ENCODE measurements at regions not wholly inside any gene's neighbourhood (a gene's known extent, or its start where the extent isn't known, plus 50 kb on each side); places are given as distances from the start of the nearest gene placed in this dataset.

DNA sequence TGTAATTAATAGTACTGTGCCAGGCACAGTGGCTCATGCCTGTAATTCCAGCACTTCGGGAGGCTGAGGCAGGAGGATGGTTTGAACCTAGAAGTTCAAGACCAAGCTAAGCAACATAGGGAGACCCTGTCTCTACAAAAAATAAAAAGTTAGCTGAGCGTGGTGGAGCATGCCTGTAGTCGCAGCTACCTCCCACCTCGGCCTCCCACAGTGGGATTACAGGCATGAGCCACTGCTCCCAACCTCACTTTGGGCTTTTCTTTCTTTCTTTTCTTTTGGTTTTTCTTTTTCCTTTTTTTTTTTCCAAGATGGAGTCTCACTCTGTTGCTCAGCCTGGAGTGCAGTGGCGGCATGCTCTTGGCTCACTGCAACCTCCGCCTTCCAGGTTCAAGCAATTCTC lies 137.8 kb downstream of the MRM1 start:
- Histone ChIP-seq H3K27me3 (no peaks in the 10 kb centered on the region), H3K27ac (no peak overlapping the region), H3K36me3 (replicated peaks in 1 of 2) (no peaks in the 10 kb centered on the region), H3K9me3 (replicated peaks in 1 of 3) (no peaks in the 10 kb centered on the region), H3K4me3 (no peak overlapping the region), H3K4me1 (replicated peaks in 1 of 2) (no peaks in the 10 kb centered on the region)
- DNase-seq = no peak
- intact Hi-C loops (cut with DNase I) = no loop called here
- no peak for TF ChIP-seq POLR2A (IDR thresholded peaks at IDR 0.05)
- TF ChIP-seq, protein P1, sequence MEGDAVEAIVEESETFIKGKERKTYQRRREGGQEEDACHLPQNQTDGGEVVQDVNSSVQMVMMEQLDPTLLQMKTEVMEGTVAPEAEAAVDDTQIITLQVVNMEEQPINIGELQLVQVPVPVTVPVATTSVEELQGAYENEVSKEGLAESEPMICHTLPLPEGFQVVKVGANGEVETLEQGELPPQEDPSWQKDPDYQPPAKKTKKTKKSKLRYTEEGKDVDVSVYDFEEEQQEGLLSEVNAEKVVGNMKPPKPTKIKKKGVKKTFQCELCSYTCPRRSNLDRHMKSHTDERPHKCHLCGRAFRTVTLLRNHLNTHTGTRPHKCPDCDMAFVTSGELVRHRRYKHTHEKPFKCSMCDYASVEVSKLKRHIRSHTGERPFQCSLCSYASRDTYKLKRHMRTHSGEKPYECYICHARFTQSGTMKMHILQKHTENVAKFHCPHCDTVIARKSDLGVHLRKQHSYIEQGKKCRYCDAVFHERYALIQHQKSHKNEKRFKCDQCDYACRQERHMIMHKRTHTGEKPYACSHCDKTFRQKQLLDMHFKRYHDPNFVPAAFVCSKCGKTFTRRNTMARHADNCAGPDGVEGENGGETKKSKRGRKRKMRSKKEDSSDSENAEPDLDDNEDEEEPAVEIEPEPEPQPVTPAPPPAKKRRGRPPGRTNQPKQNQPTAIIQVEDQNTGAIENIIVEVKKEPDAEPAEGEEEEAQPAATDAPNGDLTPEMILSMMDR (IDR thresholded peaks at IDR 0.05) = no peak
- 83 to 92% (median 86%) methylated on average over 6 of the region's 6 CpGs for WGBS, 4 donors

DNA sequence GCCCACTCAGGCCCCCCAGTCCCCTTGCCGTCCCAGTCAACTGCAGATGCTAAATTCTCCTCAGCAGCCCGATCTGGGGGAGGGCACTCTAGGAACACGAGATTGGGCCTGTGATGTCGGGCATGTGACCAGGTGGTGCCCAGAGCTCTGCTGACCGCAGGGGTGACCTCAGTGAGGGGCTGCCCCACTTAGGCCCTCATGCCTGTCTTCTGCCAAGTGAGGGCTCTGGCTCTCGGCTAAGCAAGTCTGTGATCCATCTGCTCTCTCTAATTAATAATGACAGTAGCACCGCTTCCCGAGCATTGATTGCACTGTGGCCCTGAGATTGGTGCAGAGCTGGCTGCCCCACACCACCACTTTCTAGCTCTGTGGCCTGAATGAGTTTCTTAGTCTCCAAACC lies 138.8 kb downstream of the MRM1 start:
- no peak for DNase-seq
- TF ChIP-seq POLR2A (IDR thresholded peaks at IDR 0.05) = no peak
- TF ChIP-seq, protein P1 (IDR thresholded peaks at IDR 0.05) = no peak
- intact Hi-C loops (cut with DNase I) = no loop called here

DNA sequence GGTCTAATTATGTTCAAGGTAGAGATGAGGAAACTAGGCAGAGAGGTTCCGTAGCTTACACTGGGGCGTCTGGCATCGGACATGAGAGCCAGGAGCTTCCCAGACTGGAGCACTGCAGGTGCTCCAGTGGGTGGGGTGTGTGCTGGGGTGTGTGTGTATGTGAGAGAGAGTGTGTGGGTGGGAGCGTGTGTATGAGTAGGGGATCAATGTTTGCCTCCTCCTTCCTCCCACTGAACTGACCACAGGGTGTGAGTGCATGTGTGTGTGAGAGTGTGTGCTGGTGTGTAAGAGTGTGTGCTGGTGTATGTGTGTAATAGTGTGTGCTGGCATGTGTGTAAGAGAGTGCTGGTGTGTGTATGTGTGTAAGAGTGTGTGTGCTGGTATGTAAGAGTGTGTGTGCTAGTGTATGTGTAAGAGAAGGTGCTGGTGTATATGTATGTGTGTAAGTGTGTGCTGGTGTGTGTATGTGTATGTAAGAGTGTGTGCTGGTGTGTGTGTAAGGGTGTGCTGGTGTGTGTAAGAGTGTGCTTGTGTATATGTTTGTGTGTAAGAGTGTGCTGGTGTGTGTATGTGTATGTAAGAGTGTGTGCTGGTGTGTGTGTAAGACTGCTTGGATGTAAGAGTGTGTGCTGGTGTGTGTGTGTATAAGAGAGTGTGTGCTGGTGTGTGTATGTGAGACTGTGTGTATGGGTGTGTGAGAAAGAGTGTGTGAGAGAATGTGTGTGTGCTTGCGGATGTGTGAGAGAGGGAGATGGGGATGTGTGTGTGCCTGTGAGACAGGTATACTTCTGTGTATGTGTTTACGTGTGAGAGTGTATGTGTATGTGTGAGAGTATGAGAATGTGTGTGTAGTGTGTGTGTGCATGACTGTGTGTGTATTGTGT lies 139.9 kb downstream of the MRM1 start:
- WGBS, 4 donors = 85 to 90% (median 87%) methylated on average over 6 of the region's 6 CpGs
- Histone ChIP-seq H3K36me3 (replicated peaks in 1 of 2) (no peaks in the 10 kb centered on the region), H3K9me3 (replicated peaks in 1 of 3) (peaks cover 0 to 5% (median 0%) of the 10 kb centered on the region in 3 donors), H3K4me1 (replicated peaks in 1 of 2) (no peaks in the 10 kb centered on the region), H3K27ac (no peak overlapping the region), H3K4me3 (no peak overlapping the region), H3K27me3 (no peaks in the 10 kb centered on the region)
- no peak for DNase-seq
- intact Hi-C loops (cut with DNase I) = no loop called here
- TF ChIP-seq, protein P1 (IDR thresholded peaks at IDR 0.05) = no peak
- TF ChIP-seq POLR2A (IDR thresholded peaks at IDR 0.05) = no peak

More for the DNA sequence above, 138.8 kb downstream of the MRM1 start:
- no peak overlapping the region for H3K4me3 ChIP-seq
- 71 to 88% (median 76%) methylated on average over 5 to 8 of the region's 8 CpGs for WGBS, 4 donors
- H3K9me3 ChIP-seq (replicated peaks in 1 of 3) = peaks cover 0 to 5% (median 0%) of the 10 kb centered on the region in 3 donors
- no peaks in the 10 kb centered on the region for H3K36me3 ChIP-seq (replicated peaks in 1 of 2)
- no peak overlapping the region for H3K27ac ChIP-seq
- no peaks in the 10 kb centered on the region for H3K27me3 ChIP-seq
- H3K4me1 ChIP-seq (replicated peaks in 1 of 2) = no peaks in the 10 kb centered on the region

GRCh38 chr17:36742267-36743000 lies 141.1 kb downstream of the MRM1 start:
- Histone ChIP-seq H3K4me1 (replicated peaks in 1 of 2) (no peaks in the 10 kb centered on the region), H3K9me3 (replicated peaks in 1 of 3) (peaks cover 0 to 5% (median 0%) of the 10 kb centered on the region in 3 donors), H3K27ac (no peak overlapping the region), H3K4me3 (no peak overlapping the region), H3K36me3 (replicated peaks in 1 of 2) (no peaks in the 10 kb centered on the region), H3K27me3 (no peaks in the 10 kb centered on the region)
- intact Hi-C loops (cut with DNase I) = no loop called here
- no peak for DNase-seq
- WGBS, 4 donors = 69 to 80% (median 72%) methylated on average over 11 to 18 of the region's 18 CpGs
- TF ChIP-seq, protein P1 (IDR thresholded peaks at IDR 0.05) = no peak
- no peak for TF ChIP-seq POLR2A (IDR thresholded peaks at IDR 0.05)

Measured in adrenal gland (tissue), 9 donors.